ENCODE measurements at regions not wholly inside any gene's neighbourhood (a gene's known extent, or its start where the extent isn't known, plus 50 kb on each side); places are given as distances from the start of the nearest gene placed in this dataset.
A peak's percentile ranks its signal among the peaks of the same experiment; 100 is the strongest.

DNA sequence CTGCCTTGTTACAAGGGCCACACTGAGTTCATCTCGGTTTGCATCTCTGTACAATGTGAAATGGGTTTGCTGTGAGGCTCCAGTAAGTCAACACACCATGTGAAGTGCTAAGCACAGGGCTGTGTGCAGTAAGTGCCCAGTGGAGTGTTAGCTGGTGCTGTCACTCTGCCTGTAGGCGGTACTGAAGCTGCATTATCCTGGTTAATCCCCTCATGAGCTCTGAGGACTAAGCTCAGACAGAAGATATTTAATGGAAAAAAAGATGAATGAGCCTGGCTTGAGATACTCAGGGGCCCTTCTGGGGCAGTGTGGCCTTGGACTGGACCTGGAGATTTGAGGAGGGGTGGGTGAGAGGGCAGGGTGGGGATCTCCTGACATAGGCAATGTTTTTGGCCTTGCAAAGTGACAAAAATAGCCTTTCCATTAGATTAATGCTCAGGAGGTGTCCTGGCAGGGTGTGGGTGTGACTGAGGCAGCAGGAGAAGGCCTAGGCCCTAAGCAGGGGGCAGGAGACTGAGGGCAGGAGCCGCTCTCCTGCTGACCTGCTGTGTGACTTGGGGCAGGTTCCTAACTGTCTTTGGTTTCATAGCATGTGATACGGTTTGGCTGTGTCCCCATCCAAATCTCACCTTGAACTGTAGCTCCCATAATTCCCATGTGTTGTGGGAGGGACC, 570.5 kb downstream of the PTPRU start:
- TF ChIP-seq POLR2AphosphoS5 (IDR thresholded peaks at IDR 0.05; ENCODE audit: low read depth, low read length) (no peak), TAF1 (IDR thresholded peaks at IDR 0.05; ENCODE audit: borderline replicate concordance, insufficient read depth, low read length) (no peak), SIN3A (IDR thresholded peaks at IDR 0.05; ENCODE audit: borderline replicate concordance, insufficient read depth, low read length) (no peak), FOXP2 (optimal IDR thresholded peaks at IDR 0.05; ENCODE audit: borderline replicate concordance, extremely low read depth, extremely low read length, insufficient read depth) (no peak)
- TF ChIP-seq, protein P1, sequence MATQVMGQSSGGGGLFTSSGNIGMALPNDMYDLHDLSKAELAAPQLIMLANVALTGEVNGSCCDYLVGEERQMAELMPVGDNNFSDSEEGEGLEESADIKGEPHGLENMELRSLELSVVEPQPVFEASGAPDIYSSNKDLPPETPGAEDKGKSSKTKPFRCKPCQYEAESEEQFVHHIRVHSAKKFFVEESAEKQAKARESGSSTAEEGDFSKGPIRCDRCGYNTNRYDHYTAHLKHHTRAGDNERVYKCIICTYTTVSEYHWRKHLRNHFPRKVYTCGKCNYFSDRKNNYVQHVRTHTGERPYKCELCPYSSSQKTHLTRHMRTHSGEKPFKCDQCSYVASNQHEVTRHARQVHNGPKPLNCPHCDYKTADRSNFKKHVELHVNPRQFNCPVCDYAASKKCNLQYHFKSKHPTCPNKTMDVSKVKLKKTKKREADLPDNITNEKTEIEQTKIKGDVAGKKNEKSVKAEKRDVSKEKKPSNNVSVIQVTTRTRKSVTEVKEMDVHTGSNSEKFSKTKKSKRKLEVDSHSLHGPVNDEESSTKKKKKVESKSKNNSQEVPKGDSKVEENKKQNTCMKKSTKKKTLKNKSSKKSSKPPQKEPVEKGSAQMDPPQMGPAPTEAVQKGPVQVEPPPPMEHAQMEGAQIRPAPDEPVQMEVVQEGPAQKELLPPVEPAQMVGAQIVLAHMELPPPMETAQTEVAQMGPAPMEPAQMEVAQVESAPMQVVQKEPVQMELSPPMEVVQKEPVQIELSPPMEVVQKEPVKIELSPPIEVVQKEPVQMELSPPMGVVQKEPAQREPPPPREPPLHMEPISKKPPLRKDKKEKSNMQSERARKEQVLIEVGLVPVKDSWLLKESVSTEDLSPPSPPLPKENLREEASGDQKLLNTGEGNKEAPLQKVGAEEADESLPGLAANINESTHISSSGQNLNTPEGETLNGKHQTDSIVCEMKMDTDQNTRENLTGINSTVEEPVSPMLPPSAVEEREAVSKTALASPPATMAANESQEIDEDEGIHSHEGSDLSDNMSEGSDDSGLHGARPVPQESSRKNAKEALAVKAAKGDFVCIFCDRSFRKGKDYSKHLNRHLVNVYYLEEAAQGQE (IDR thresholded peaks at IDR 0.05; ENCODE audit: insufficient read depth in 1 of 2, low read depth in 2 of 2, low read length in 2 of 2): no peak

DNA sequence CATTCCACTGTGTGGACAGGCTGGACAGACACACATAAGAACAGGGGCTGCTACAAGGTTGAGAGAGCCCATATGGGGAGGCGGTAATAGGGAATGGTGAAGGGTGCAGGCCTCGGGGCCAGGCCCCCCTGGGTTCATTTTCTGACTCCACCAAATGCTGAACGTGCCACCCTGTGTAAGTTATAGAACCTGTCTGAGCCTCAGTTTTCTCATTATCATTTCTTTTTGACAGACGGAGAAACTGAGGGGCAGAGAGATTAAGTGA, 569.5 kb downstream of the PTPRU start:
- TF ChIP-seq, protein P1 (IDR thresholded peaks at IDR 0.05; ENCODE audit: insufficient read depth in 1 of 2, low read depth in 2 of 2, low read length in 2 of 2): no peak
- TF ChIP-seq TAF1 (IDR thresholded peaks at IDR 0.05; ENCODE audit: borderline replicate concordance, insufficient read depth, low read length) (no peak), POLR2AphosphoS5 (IDR thresholded peaks at IDR 0.05; ENCODE audit: low read depth, low read length) (no peak), FOXP2 (optimal IDR thresholded peaks at IDR 0.05; ENCODE audit: borderline replicate concordance, extremely low read depth, extremely low read length, insufficient read depth) (no peak), SIN3A (IDR thresholded peaks at IDR 0.05; ENCODE audit: borderline replicate concordance, insufficient read depth, low read length) (no peak)

DNA sequence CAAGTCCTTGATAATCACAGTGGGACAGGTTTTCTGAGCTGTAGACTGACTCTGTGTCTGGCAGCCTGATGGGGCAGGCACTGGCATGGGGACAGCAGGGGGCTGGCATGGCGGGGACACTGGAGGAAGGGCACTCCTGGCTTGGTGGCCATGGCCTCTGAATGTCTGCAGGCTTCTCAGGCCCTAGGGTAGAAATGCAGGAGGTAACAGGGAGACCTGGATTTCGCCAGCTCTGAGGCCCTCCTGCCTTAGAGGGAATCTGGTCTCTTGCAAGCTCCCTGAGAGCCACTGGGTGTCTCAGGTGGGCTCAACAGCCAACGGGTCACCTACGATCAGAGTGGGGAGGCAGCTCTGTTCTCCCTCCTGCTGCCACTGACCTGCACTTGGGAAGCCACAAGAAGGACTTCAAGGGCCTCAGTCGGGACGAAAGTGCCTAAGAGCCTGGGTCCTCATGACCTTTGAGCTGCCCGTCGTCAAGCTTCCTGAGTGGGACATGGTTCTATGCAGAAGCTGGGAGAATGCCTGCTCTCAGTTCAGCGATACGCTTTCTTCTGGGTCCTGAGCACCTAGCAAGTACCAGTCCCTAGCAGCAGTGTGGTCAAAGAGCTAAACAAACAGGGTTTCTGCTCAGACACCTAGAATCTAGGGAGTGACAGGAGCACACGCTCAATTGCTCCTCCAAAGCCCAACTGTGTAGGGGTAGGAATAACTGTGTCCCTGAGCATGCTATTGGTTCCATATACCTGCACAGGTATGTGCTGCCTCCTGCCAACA, 569.0 kb downstream of the PTPRU start:
- TF ChIP-seq, protein P1 (IDR thresholded peaks at IDR 0.05; ENCODE audit: insufficient read depth in 1 of 2, low read depth in 2 of 2, low read length in 2 of 2): no peak

DNA sequence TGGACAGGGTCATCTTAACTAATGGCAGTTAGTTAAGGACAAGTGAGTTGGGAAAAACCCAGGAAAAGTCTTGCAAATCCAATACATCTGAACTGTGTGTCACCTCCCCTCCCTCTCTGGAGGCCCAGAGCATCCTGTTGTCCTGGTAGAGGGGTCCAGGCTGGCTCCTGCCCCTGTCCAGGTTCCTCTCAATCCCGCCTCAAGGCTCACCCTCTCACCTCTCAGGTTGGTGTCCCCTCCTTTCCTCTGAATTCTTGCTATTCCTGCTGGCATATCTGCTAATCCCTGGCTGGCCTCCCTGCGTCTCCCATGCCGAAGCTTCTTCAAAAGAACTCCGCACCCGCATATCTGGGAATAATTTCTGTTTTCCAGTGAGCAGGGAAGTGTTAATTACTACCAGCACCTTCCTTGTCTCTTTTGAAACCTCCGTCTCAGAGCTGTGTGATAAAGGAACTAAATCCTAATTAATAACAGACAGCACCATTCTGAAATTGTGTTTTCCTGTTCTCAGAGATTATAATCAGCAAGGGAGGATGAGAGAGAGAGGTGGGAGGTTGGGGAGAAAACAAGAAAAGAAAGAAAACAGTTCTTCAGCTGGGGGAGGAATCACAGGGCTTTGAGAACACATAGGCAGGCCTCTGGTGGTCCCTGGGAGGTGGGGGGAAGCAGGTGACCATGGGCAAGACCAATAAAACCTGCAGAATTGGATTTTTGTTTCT, 568.0 kb downstream of the PTPRU start:
- TF ChIP-seq POLR2AphosphoS5 (IDR thresholded peaks at IDR 0.05; ENCODE audit: low read depth, low read length) (0 out of 2 replicates have a peak, but pooled peaks have one; percentile 32), TAF1 (IDR thresholded peaks at IDR 0.05; ENCODE audit: borderline replicate concordance, insufficient read depth, low read length) (peak; percentile 31; the same call in 1 of the 2 replicates), SIN3A (IDR thresholded peaks at IDR 0.05; ENCODE audit: borderline replicate concordance, insufficient read depth, low read length) (peak; percentile 40; the same call in 1 of the 2 replicates), FOXP2 (optimal IDR thresholded peaks at IDR 0.05; ENCODE audit: borderline replicate concordance, extremely low read depth, extremely low read length, insufficient read depth) (no peak)
- TF ChIP-seq, protein P1 (IDR thresholded peaks at IDR 0.05; ENCODE audit: insufficient read depth in 1 of 2, low read depth in 2 of 2, low read length in 2 of 2): no peak

Data from PFSK-1 (cell line).